ENCODE measurements at regions not wholly inside any gene's neighbourhood (a gene's known extent, or its start where the extent isn't known, plus 50 kb on each side); places are given as distances from the start of the nearest gene placed in this dataset.

DNA sequence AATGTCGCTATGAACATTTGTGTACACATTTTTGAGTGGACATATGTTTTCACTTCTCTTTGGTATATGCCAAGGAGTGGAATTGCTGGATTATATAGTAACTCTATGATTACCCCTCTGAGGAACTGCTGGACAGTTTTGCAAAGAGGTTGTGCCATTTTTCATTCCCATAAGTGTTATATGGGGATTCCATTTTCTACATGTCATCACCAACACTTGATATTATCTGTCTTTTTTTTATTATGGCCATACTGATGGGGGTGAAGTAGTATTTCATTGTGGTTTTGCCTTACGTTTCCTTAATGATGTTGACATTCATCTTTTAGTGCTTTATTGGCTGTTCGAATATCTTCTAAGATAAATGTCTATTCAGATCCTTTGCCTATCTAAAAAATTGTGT, 171.8 kb upstream of the LAMA2 start:
- CTCF ChIA-PET, result no interaction called here
- no peak overlapping the region for H3K4me3 ChIP-seq (ENCODE audit: low read depth in 2 of 2, low read length in 2 of 2)
- no TSS peak for BruUV-seq (replicated peaks)
- POLR2A ChIA-PET, result no interaction called here
- intact Hi-C loops (cut with micrococcal nuclease; ENCODE audit: unreplicated experiment) (no loop called here), in situ Hi-C loops (cut with HindIII; ENCODE audit: low pct_unique_long_range_greater_than_20kb, low sequenced_read_pairs) (no loop called here)
- DNase-seq (ENCODE audit: low read depth, low spot score) (no peak), ATAC-seq (no peak)
- no peak overlapping the region for H3K27ac ChIP-seq (ENCODE audit: low read length)
- H3K36me3 ChIP-seq (ENCODE audit: control insufficient read depth, insufficient read depth, low read length), result no peaks in the 10 kb centered on the region
- TF ChIP-seq CTCF (IDR thresholded peaks at IDR 0.05) (no peak), SIN3A (IDR thresholded peaks at IDR 0.05; ENCODE audit: borderline replicate concordance, insufficient read depth, low read depth, low read length) (no peak), POLR2AphosphoS5 (IDR thresholded peaks at IDR 0.05; ENCODE audit: low read depth, low read length) (no peak), TCF7L2 (IDR thresholded peaks at IDR 0.05; ENCODE audit: low read depth, low read length) (no peak)
- TF ChIP-seq, protein P1, sequence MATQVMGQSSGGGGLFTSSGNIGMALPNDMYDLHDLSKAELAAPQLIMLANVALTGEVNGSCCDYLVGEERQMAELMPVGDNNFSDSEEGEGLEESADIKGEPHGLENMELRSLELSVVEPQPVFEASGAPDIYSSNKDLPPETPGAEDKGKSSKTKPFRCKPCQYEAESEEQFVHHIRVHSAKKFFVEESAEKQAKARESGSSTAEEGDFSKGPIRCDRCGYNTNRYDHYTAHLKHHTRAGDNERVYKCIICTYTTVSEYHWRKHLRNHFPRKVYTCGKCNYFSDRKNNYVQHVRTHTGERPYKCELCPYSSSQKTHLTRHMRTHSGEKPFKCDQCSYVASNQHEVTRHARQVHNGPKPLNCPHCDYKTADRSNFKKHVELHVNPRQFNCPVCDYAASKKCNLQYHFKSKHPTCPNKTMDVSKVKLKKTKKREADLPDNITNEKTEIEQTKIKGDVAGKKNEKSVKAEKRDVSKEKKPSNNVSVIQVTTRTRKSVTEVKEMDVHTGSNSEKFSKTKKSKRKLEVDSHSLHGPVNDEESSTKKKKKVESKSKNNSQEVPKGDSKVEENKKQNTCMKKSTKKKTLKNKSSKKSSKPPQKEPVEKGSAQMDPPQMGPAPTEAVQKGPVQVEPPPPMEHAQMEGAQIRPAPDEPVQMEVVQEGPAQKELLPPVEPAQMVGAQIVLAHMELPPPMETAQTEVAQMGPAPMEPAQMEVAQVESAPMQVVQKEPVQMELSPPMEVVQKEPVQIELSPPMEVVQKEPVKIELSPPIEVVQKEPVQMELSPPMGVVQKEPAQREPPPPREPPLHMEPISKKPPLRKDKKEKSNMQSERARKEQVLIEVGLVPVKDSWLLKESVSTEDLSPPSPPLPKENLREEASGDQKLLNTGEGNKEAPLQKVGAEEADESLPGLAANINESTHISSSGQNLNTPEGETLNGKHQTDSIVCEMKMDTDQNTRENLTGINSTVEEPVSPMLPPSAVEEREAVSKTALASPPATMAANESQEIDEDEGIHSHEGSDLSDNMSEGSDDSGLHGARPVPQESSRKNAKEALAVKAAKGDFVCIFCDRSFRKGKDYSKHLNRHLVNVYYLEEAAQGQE (IDR thresholded peaks at IDR 0.05; ENCODE audit: insufficient read depth in 1 of 2, low read depth in 2 of 2, low read length in 1 of 2), result no peak
- no peaks in the 10 kb centered on the region for H3K4me1 ChIP-seq (ENCODE audit: control insufficient read depth, insufficient read depth, low read length)
- no peaks in the 10 kb centered on the region for H3K27me3 ChIP-seq (ENCODE audit: control insufficient read depth, insufficient read depth, low read length)
- H3K9me3 ChIP-seq (ENCODE audit: control insufficient read depth, insufficient read depth, low read depth, low read length), result peaks cover 2% of the 10 kb centered on the region; the same call in 1 of the 2 replicates

GRCh38 chr6:128710315-128710714, 172.6 kb upstream of the LAMA2 start:
- H3K9me3 ChIP-seq (ENCODE audit: control insufficient read depth, insufficient read depth, low read depth, low read length), result peaks cover 2% of the 10 kb centered on the region; the same call in 1 of the 2 replicates
- H3K27ac ChIP-seq (ENCODE audit: low read length), result no peak overlapping the region
- no peaks in the 10 kb centered on the region for H3K27me3 ChIP-seq (ENCODE audit: control insufficient read depth, insufficient read depth, low read length)
- intact Hi-C loops (cut with micrococcal nuclease; ENCODE audit: unreplicated experiment) (no loop called here), in situ Hi-C loops (cut with HindIII; ENCODE audit: low pct_unique_long_range_greater_than_20kb, low sequenced_read_pairs) (no loop called here)
- no TSS peak for BruUV-seq (replicated peaks)
- ChIA-PET POLR2A (no interaction called here), CTCF (no interaction called here)
- H3K4me1 ChIP-seq (ENCODE audit: control insufficient read depth, insufficient read depth, low read length), result no peaks in the 10 kb centered on the region
- no peak overlapping the region for H3K4me3 ChIP-seq (ENCODE audit: low read depth in 2 of 2, low read length in 2 of 2)
- DNase-seq (ENCODE audit: low read depth, low spot score) (no peak), ATAC-seq (no peak)
- H3K36me3 ChIP-seq (ENCODE audit: control insufficient read depth, insufficient read depth, low read length), result no peaks in the 10 kb centered on the region
- TF ChIP-seq TCF7L2 (IDR thresholded peaks at IDR 0.05; ENCODE audit: low read depth, low read length), result no peak
- TF ChIP-seq, protein P1 (IDR thresholded peaks at IDR 0.05; ENCODE audit: insufficient read depth in 1 of 2, low read depth in 2 of 2, low read length in 1 of 2), result no peak
- no peak for TF ChIP-seq CTCF (IDR thresholded peaks at IDR 0.05)
- TF ChIP-seq SIN3A (IDR thresholded peaks at IDR 0.05; ENCODE audit: borderline replicate concordance, insufficient read depth, low read depth, low read length), result no peak
- TF ChIP-seq POLR2AphosphoS5 (IDR thresholded peaks at IDR 0.05; ENCODE audit: low read depth, low read length), result no peak

All from Panc1 (cell line).